ENCODE measurements at regions not wholly inside any gene's neighbourhood (a gene's known extent, or its start where the extent isn't known, plus 50 kb on each side); places are given as distances from the start of the nearest gene placed in this dataset.
"Not testable (repeated sequence)": the region's sequence is repeated elsewhere in the genome, so short reads cannot be mapped to it uniquely, and the experiment has no call there.

DNA sequence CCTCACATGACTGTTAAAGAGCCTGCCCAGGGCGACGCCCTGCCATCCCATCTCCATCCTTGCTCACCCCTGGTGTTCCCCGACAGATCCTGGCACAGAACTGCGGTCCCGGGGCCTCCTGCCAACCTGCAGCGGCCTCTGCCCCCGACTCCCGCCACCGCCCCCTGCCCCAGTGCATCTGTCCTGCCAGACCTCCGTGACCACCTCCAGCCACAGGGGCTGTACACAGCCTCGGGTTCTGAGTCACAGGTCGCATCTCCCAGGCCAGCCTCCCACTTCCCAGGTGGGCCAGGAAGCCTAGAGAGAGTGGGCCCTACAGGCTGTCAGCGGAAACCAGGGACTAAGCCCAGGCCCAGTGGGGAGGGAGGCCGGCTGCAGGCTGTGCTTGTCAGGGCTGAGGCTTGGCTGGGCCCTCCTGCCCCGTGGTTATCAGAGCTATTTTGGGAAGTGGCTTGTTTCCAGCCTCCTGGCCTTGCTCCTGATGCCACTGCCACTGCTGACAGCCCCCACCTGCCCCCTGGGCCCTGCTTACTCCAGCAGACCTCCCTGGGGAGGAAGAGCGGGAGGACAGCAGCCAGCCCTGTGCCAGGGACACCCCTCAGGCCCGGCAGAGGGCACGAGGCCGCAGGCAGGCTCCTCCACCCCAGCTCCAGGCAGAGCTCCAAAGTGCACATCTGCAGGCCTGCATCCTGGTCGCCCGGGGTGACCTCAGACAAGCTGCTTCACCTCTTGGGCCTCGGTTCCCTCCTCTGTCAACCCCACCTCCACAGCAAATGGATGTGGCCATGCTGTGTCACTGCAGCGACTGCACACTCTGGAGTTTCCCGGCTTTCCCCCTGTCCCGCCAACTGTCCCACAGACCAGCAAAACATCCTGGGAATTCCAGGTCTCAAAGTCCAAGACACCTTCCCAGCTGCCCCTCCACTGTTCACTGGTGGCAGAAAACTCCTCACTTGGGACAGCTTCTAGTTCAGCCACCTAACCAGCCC lies 124.1 kb upstream of the AKAP13 start:
- H3K4me3 Mint-ChIP-seq (ENCODE audit: low read depth); DNase-seq (ENCODE audit: low spot score); intact Hi-C loops (cut with micrococcal nuclease); H3K9me3 Mint-ChIP-seq; H3K27me3 Mint-ChIP-seq (ENCODE audit: low read depth); H3K36me3 Mint-ChIP-seq (ENCODE audit: low read depth); H3K4me1 Mint-ChIP-seq (ENCODE audit: low read depth); H3K27ac Mint-ChIP-seq: not testable (repeated sequence)

DNA sequence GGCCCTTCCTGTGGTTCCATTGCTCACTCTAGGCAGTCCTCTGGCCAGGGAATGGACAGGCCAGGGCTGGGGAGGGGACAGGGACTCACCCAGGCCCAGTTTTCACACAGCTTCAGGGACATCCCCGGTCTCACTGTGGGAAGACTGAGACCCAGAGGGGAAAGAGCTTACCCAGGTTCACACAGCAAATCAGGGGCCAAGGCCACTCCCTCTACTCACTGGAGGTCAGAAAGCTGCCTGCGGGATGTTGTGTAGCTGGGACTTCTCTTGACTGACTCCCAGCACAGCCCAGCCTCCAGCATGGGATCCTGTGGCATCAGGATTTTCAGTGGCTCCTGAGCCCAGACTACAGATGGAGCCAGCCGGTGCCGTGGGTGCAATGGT lies 122.3 kb upstream of the AKAP13 start:
- H3K9me3 Mint-ChIP-seq; H3K36me3 Mint-ChIP-seq (ENCODE audit: low read depth): not testable (repeated sequence)

DNA sequence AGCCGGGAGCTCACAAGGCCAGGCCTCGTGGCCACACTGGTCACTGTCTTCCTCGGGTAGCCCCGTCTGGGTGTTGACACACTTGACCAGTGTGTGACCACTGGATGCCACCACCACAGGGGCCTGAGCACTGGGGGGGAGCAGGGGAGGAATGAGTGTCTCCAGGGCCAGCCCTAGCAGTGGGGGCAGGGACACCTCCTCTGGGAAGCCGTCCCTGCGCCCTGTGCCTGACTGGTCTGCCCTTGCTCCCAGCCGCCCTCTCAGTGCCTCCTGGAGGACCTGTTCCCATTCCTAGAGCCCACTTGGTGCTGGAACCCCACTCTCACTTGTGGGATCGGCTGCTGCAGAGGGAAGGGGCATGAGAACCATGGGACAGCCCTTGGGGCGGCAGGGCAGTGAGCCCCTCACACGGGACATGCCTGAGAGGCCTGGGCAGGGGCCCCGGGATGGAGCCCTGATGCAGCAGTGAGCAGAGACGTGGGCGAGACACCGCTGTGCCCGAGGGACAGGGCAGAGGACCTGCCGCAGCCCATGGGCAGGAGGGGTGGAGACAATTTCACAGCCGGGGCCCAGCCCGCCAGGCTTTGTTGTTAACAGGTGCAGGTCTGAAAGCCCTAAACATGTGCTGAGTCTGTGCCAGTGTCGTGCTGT lies 121.7 kb upstream of the AKAP13 start:
- intact Hi-C loops (cut with micrococcal nuclease); H3K9me3 Mint-ChIP-seq; DNase-seq (ENCODE audit: low spot score); H3K4me3 Mint-ChIP-seq (ENCODE audit: low read depth); H3K27ac Mint-ChIP-seq; H3K4me1 Mint-ChIP-seq (ENCODE audit: low read depth); H3K36me3 Mint-ChIP-seq (ENCODE audit: low read depth); H3K27me3 Mint-ChIP-seq (ENCODE audit: low read depth): not testable (repeated sequence)

More for the DNA sequence above, 122.3 kb upstream of the AKAP13 start:
- intact Hi-C loops (cut with micrococcal nuclease); H3K27me3 Mint-ChIP-seq (ENCODE audit: low read depth); DNase-seq (ENCODE audit: low spot score); H3K4me1 Mint-ChIP-seq (ENCODE audit: low read depth); H3K4me3 Mint-ChIP-seq (ENCODE audit: low read depth); H3K27ac Mint-ChIP-seq: not testable (repeated sequence)

DNA sequence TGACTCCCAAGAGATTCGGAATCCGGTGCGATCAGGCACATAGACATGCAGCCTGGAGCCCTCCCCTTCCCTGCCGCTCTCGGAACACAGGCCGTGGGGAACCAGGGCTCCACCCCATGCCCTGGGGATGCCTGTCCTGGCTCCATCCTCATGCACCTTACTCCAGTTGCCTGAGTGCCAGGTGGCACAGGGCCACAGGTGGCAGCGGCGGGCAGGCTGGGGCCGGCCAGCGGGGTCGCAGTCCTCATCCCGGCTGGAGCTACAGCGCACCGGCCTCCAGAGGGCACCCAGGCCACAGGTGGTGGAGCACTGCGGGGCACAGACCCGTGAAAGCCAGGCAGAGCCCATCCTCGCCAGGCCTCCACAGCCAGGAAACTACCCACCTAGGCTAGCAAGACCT lies 119.9 kb upstream of the AKAP13 start:
- DNase-seq (ENCODE audit: low spot score); H3K36me3 Mint-ChIP-seq (ENCODE audit: low read depth); H3K4me1 Mint-ChIP-seq (ENCODE audit: low read depth); intact Hi-C loops (cut with micrococcal nuclease); H3K27ac Mint-ChIP-seq; H3K27me3 Mint-ChIP-seq (ENCODE audit: low read depth); H3K4me3 Mint-ChIP-seq (ENCODE audit: low read depth); H3K9me3 Mint-ChIP-seq: not testable (repeated sequence)

DNA sequence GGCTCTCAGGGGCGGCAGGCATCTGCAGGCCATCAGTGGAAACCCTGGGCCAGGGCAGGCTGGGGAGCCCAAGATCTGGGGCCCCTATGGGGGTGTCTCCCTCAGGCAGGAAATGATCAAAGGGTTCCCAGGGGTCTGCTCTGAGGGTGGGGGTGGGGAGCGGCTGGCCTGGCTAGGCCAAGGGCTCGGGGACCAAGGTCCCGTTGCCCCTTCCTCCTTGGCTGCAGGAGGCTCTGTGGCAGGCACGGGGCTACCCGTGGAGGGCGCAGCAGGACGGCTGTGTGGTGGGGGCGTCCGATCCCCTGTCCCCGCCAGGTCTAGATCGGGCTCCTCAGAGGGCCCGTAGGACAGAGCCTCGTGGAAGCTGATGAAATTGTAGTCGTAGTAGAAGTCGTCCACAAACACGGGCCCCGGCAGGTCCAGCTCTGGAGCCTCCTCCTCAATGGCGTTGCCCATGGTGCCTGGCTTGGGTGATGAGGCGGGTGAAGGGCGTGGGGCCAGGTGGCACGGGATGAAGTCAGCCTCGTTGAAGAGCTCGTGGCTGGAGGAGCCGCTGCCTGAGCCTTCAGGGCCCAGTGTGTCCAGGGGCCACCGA lies 117.8 kb upstream of the AKAP13 start:
- DNase-seq (ENCODE audit: low spot score); H3K27me3 Mint-ChIP-seq (ENCODE audit: low read depth); H3K4me3 Mint-ChIP-seq (ENCODE audit: low read depth); H3K9me3 Mint-ChIP-seq; intact Hi-C loops (cut with micrococcal nuclease); H3K27ac Mint-ChIP-seq; H3K36me3 Mint-ChIP-seq (ENCODE audit: low read depth); H3K4me1 Mint-ChIP-seq (ENCODE audit: low read depth): not testable (repeated sequence)

DNA sequence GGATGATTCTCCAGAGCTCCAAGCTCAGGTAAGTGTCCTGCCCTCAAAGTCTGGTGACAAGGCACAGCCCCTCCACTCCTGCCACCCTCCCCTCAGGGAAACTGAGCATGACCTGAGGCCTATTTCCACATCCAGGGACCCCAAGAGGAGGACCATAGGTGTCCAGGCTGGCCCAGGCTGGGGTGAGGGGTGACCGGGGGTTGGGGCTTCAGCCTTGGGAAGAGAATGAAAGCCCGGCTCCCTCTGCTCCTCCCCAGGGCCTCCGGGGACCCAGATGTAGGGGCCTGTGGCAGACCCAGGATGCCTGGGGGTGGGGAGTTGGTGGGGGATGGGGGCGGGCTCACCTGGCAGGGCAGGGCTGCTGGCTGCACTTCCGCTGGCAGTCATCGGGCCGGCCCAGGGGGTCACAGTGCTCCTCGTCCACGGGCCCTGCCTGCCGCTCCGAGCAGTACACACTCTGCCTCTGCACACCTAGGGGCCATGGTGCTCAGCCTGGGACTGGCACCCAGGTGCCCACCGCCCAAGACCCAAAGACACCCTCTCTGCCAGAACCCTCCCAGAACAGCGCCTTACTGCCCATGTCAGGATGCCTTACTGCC lies 116.5 kb upstream of the AKAP13 start:
- H3K4me1 Mint-ChIP-seq (ENCODE audit: low read depth); H3K4me3 Mint-ChIP-seq (ENCODE audit: low read depth); intact Hi-C loops (cut with micrococcal nuclease); DNase-seq (ENCODE audit: low spot score); H3K27ac Mint-ChIP-seq; H3K27me3 Mint-ChIP-seq (ENCODE audit: low read depth); H3K36me3 Mint-ChIP-seq (ENCODE audit: low read depth); H3K9me3 Mint-ChIP-seq: not testable (repeated sequence)

DNA sequence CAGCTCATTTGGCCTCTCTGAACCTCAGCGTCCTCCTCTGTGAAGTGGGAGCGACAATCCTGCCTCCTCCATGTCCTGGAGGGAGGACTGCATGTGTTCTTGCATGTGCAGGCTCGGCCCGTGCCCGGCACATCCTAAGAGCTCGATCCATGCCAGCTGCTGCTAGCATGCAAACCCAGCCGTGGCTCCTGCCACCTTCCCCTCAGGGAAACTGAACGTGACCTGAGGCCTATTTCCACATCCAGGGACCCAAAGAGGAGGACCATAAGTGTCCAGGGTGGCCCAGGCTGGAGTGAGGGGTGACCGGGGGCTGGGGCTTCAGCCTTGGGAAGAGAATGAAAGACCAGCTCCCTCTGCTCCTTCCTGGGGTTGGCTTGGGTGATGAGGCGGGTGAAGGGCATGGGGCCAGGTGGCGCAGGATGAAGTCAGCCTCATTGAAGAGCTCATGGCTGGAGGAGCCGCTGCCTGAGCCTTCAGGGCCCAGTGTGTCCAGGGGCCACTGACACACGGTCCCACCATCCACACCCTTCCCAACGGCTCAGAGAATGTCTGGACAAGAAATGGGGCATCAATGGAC lies 115.7 kb upstream of the AKAP13 start:
- H3K4me1 Mint-ChIP-seq (ENCODE audit: low read depth); DNase-seq (ENCODE audit: low spot score); H3K36me3 Mint-ChIP-seq (ENCODE audit: low read depth); H3K4me3 Mint-ChIP-seq (ENCODE audit: low read depth); H3K9me3 Mint-ChIP-seq; intact Hi-C loops (cut with micrococcal nuclease); H3K27ac Mint-ChIP-seq; H3K27me3 Mint-ChIP-seq (ENCODE audit: low read depth): not testable (repeated sequence)

DNA sequence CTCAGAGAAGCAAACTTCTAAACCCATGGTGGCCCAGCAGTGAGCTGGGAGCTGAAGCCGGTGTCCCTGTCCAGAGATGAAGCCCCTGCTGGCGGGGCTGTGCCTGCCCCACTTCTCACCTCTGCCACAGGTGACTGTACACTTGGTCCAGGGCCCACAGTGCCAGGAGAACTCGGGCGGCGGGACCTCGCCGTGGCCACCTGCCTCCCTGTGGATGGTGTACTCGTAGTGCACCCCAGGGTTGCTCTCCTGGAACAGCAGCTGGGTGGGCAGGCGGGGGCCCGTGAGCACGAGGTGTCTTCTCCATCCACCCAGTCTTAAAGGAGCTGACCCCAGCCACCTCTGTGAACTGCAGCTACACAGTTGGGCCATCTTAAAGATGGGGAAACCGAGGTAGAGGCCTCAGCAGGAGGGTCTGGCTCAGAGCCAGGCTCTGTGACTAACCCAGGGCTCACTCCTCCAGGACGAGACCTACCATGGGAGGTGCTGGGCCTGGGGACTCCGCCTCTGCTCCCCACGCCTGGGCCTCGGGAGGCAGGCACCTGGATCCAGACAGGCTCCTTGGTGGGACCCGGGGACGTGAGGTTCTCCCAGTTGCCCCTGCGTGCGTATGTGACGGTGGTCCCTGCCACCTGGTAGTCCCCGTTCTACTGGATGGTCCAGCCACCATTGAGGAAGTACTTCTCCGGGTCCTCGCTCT lies 113.1 kb upstream of the AKAP13 start:
- H3K27me3 Mint-ChIP-seq (ENCODE audit: low read depth); H3K36me3 Mint-ChIP-seq (ENCODE audit: low read depth); H3K27ac Mint-ChIP-seq; DNase-seq (ENCODE audit: low spot score); H3K4me1 Mint-ChIP-seq (ENCODE audit: low read depth); H3K4me3 Mint-ChIP-seq (ENCODE audit: low read depth); intact Hi-C loops (cut with micrococcal nuclease); H3K9me3 Mint-ChIP-seq: not testable (repeated sequence)

DNA sequence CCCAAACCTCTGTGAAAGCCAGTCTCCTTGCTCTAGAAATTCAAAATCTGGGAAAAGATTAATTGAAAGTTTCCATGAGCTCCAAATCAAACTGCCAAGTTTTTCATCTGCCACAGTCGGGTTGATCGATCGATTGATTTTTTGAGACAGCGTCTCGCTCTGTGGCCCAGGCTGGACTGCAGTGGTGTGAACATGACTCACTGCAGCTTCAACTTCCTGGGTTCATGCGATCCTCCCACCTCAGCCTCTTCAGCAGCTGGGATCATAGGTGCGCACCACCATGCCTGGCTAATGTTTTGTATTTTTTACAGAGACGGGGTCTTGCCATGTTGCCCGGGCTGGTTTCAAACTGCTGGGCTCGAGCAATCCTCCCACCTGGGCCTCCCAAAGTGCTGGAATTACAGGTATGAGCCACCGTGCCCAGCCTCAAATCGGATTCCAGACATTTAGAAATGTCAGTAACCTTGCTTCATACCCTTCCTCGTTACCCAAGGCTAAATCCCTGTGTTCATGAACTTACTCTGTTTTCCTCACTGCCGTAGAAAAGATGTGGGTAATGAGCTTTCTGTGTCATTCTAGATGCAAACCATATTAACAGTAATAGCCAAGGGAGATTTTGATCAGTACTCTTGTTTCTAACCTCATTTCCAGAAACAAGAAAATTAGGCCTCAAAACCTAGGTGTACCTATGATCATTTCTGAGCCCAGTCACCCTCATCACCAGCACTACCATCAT lies 105.9 kb upstream of the AKAP13 start:
- Mint-ChIP-seq H3K9me3 (no peaks in the 10 kb centered on the region), H3K27ac (no peak overlapping the region), H3K4me1 (ENCODE audit: low read depth) (peaks cover 1% of the 10 kb centered on the region), H3K27me3 (ENCODE audit: low read depth) (no peaks in the 10 kb centered on the region), H3K4me3 (ENCODE audit: low read depth) (no peak overlapping the region), H3K36me3 (ENCODE audit: low read depth) (no peaks in the 10 kb centered on the region)
- no peak for DNase-seq (ENCODE audit: low spot score)
- intact Hi-C loops (cut with micrococcal nuclease), result no loop called here

DNA sequence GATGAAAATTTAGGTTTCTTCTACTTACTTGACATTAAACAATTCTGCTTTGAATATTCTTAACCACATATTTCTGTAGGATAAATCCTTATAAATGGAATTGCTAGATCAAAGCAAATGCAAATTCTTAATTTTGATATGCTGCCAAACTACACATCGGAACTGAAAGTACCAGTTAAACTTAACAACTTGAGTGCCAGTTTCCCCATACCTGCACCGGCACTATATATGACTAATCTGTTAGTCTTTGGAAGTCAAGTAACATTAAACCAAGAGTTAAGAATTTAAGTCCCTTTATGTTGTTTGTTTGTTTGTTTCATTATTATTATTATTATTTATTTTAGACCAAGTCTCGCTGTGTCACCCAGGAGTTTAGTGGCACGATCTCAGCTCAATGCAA lies 103.9 kb upstream of the AKAP13 start:
- no peak overlapping the region for H3K27ac Mint-ChIP-seq
- no peak for DNase-seq (ENCODE audit: low spot score)
- no peaks in the 10 kb centered on the region for H3K27me3 Mint-ChIP-seq (ENCODE audit: low read depth)
- intact Hi-C loops (cut with micrococcal nuclease), result no loop called here
- no peak overlapping the region for H3K4me3 Mint-ChIP-seq (ENCODE audit: low read depth)
- peaks cover 12% of the 10 kb centered on the region for H3K4me1 Mint-ChIP-seq (ENCODE audit: low read depth)
- H3K36me3 Mint-ChIP-seq (ENCODE audit: low read depth), result no peaks in the 10 kb centered on the region
- H3K9me3 Mint-ChIP-seq, result no peaks in the 10 kb centered on the region

DNA sequence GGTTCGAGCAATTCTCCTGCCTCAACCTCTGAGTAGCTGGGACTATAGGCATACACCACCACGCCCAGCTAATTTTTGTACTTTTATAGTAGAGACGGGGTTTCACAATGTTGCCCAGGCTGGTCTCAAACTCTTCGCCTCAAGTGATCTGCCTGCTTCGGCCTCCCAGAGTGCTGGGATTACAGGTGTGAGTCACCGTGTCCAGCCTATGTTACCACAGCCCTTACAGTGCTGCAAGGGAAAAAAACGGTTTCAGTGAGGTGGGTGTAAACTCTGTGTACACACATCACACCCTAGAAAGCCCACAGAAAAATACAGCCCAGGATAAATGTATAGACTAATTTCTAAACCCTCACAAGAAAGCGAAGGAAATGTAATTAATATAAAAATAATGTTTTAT lies 103.5 kb upstream of the AKAP13 start:
- no peaks in the 10 kb centered on the region for H3K9me3 Mint-ChIP-seq
- no peak overlapping the region for H3K4me3 Mint-ChIP-seq (ENCODE audit: low read depth)
- H3K36me3 Mint-ChIP-seq (ENCODE audit: low read depth), result no peaks in the 10 kb centered on the region
- H3K27me3 Mint-ChIP-seq (ENCODE audit: low read depth), result no peaks in the 10 kb centered on the region
- peaks cover 14% of the 10 kb centered on the region for H3K4me1 Mint-ChIP-seq (ENCODE audit: low read depth)
- intact Hi-C loops (cut with micrococcal nuclease), result no loop called here
- no peak overlapping the region for H3K27ac Mint-ChIP-seq
- no peak for DNase-seq (ENCODE audit: low spot score)
